ENCODE measurements at regions not wholly inside any gene's neighbourhood (a gene's known extent, or its start where the extent isn't known, plus 50 kb on each side); places are given as distances from the start of the nearest gene placed in this dataset.

GRCh38 chr21:26225046-26225445 lies 54.5 kb upstream of the APP start:
- FAIRE-seq (no peak), DNase-seq (ENCODE audit: low spot score) (no peak)

- FAIRE-seq (no peak), DNase-seq (ENCODE audit: low spot score) (no peak)
Measured at GRCh38 chr21:26224366-26224765, 53.8 kb upstream of the APP start.
